IPS-NIHi11 (cell line): ENCODE measurements at regions not wholly inside any gene's neighbourhood (a gene's known extent, or its start where the extent isn't known, plus 50 kb on each side); places are given as distances from the start of the nearest gene placed in this dataset.
"Not testable (repeated sequence)": the region's sequence is repeated elsewhere in the genome, so short reads cannot be mapped to it uniquely, and the experiment has no call there.

Experiments used
- DNase-seq: peaks from one replicate; pipeline ENCODE4 v3.0.0; 2012; ENCODE audit warnings: mixed read lengths, low spot score

GRCh38 chr2:8370258-8370802, 311.5 kb upstream of the ID2 start:
- DNase-seq: no peak

- no peak for DNase-seq
Observed at GRCh38 chr2:8371653-8372052, 310.2 kb upstream of the ID2 start.

- DNase-seq: no peak
Observed at GRCh38 chr2:8374782-8375181, 307.1 kb upstream of the ID2 start.

GRCh38 chr2:8376603-8377410, 305.0 kb upstream of the ID2 start:
- no peak for DNase-seq

- DNase-seq: no peak
Observed at GRCh38 chr2:8378016-8378810, 303.6 kb upstream of the ID2 start.

- no peak for DNase-seq
Observed at GRCh38 chr2:8379128-8379527, 302.7 kb upstream of the ID2 start.

- DNase-seq: no peak
Observed at GRCh38 chr2:8379549-8379948, 302.3 kb upstream of the ID2 start.

GRCh38 chr2:8380026-8380425, 301.8 kb upstream of the ID2 start:
- DNase-seq: no peak

GRCh38 chr2:8380566-8380965, 301.3 kb upstream of the ID2 start:
- DNase-seq: no peak

GRCh38 chr2:8382485-8382884, 299.4 kb upstream of the ID2 start:
- DNase-seq: no peak

- not testable (repeated sequence) for DNase-seq
Observed at GRCh38 chr2:8386748-8387147, 295.1 kb upstream of the ID2 start.

- no peak for DNase-seq
Observed at GRCh38 chr2:8388781-8389180, 293.1 kb upstream of the ID2 start.

GRCh38 chr2:8389431-8390108, 292.3 kb upstream of the ID2 start:
- DNase-seq: no peak

- no peak for DNase-seq
Observed at GRCh38 chr2:8391126-8391525, 290.7 kb upstream of the ID2 start.

- no peak for DNase-seq
Observed at GRCh38 chr2:8391584-8391983, 290.3 kb upstream of the ID2 start.

- peak; percentile 77 for DNase-seq
Observed at GRCh38 chr2:8392098-8392866, 289.6 kb upstream of the ID2 start.

GRCh38 chr2:8393506-8393905, 288.4 kb upstream of the ID2 start:
- DNase-seq: no peak

- DNase-seq: no peak
Observed at GRCh38 chr2:8394131-8394530, 287.7 kb upstream of the ID2 start.

- DNase-seq: no peak
Observed at GRCh38 chr2:8394569-8395359, 287.1 kb upstream of the ID2 start.

- DNase-seq: no peak
Observed at GRCh38 chr2:8395718-8396117, 286.1 kb upstream of the ID2 start.
